Upper lobe of left lung (tissue), 6 donors: ENCODE measurements at regions not wholly inside any gene's neighbourhood (a gene's known extent, or its start where the extent isn't known, plus 50 kb on each side); places are given as distances from the start of the nearest gene placed in this dataset.

ENCODE experiments used
- ATAC-seq, 2 donors: fragments of 200-7000 bp; cut with Tn5 transposase; one replicate each; pipeline ENCODE4 v1.9.1; 2022; ENCODE audit warnings: mild to moderate bottlenecking in 2 of 2, moderate library complexity in 2 of 2; ENCODE audit not compliant: low FRiP score in 2 of 2
- DNase-seq, 2 donors: peaks; one replicate each; pipeline ENCODE4 v3.0.0-alpha.2; 2019 to 2020
- H3K27ac ChIP-seq, 4 donors: fragments of 200-600 bp; sonication (generic); one replicate each; pipeline ENCODE4 v1.5.1; 2016 to 2019
- H3K27me3 ChIP-seq, 4 donors: fragments of 200-600 bp; sonication (generic); one replicate each; pipeline ENCODE4 v1.5.1; 2017 to 2019
- H3K36me3 ChIP-seq, 4 donors: fragments of 200-600 bp; sonication (generic); one replicate each; pipeline ENCODE4 v1.5.1; 2016 to 2019
- H3K4me1 ChIP-seq, 4 donors: fragments of 200-600 bp; sonication (generic); one replicate each; pipeline ENCODE4 v1.5.1; 2018 to 2019
- H3K4me3 ChIP-seq, 4 donors: fragments of 200-600 bp; sonication (generic); one replicate each; pipeline ENCODE4 v1.5.1; 2017 to 2019; ENCODE audit warnings: mild to moderate bottlenecking in 2 of 4, moderate library complexity in 1 of 4
- H3K9me3 ChIP-seq, 4 donors: fragments of 200-600 bp; sonication (generic); one replicate each; pipeline ENCODE4 v1.5.1; 2018 to 2019
- EP300 ChIP-seq, 4 donors: sonication (generic); formaldehyde crosslinking; IDR thresholded peaks; one replicate each; pipeline ENCODE4 v1.5.1; 2017; ENCODE audit warnings: antibody characterized with exemption in 4 of 4, control low read depth in 2 of 4
- POLR2A ChIP-seq, 4 donors: fragments of 450-650 bp; IDR thresholded peaks; one replicate each; pipeline ENCODE4 v1.5.1; 2016 to 2017; ENCODE audit warnings: antibody characterized with exemption in 4 of 4, mild to moderate bottlenecking in 2 of 4
- POLR2AphosphoS5 ChIP-seq, 2 donors: sonication (generic); formaldehyde crosslinking; IDR thresholded peaks; one replicate each; pipeline ENCODE4 v1.5.1; 2017; ENCODE audit warnings: antibody characterized with exemption in 2 of 2
- WGBS, 2 donors: methylation state at CpG; one replicate each; pipeline ENCODE4 v1.1.5; 2017 to 2018; 5-methylcytosine and 5-hydroxymethylcytosine counted together
- TF ChIP-seq, protein P1 (sequence below), 6 experiments: fragments of 450-650 bp in 4 of 6; fragments of 200-600 bp in 2 of 6; sonication (generic) in 2 of 6; IDR thresholded peaks; one replicate each; pipeline ENCODE4 v1.5.1; 2016 to 2019; ENCODE audit warnings: antibody characterized with exemption in 6 of 6
- donor health status: DM: no; HTN: no; CAD: no; lungs with moderate emphysema.
- donor health status: DM: no; HTN: yes; CAD: no; lungs with severe emphysema.

DNA sequence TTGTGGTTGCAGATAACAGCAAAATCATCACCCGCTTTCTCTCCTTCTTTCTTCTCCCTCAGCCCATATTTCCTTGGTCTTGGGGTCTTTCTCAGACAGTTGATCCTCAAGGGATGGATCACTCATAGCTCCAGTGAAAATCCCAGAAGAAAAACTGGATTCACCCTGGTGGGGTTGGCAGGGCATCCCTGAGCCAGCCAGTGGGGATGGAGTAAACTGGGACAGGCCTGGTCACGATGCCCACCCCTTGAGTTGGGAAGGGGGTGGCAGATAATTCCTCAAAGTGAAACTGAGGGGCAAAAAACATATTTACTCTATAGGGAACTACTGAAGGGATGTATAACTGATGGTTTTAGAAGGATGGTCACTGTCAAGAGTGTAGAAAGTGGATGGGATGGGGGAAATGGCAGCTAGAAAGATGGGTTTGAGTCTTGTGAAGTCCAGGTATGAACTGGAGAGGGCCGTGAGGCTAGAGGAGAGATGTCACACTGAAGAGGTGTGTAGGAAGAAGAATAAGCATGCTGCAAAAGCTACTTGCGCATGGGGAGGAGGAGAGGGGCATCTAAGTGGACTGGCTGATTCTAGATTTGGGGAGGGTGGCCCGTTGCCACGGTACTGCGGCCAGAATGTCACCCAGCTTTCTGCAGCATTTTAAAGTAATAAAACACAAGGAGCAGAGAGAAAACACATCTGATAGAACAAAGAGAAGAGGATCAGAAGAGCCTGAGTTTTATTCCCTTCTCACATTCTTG, 162.8 kb downstream of the PJA2 start:
- Histone ChIP-seq H3K36me3 (no peaks in the 10 kb centered on the region), H3K9me3 (peaks cover 6 to 13% (median 10%) of the 10 kb centered on the region in 4 donors), H3K4me1 (no peaks in the 10 kb centered on the region), H3K27me3 (no peaks in the 10 kb centered on the region), H3K27ac (no peak overlapping the region), H3K4me3 (no peak overlapping the region)
- ATAC-seq (no peak), DNase-seq (no peak)
- 93 to 96% methylated on average over 7 of the region's 7 CpGs for WGBS, 2 donors
- TF ChIP-seq POLR2A (IDR thresholded peaks at IDR 0.05) = no peak
- no peak for TF ChIP-seq POLR2AphosphoS5 (IDR thresholded peaks at IDR 0.05)
- TF ChIP-seq EP300 (IDR thresholded peaks at IDR 0.05) = no peak
- TF ChIP-seq, protein P1, sequence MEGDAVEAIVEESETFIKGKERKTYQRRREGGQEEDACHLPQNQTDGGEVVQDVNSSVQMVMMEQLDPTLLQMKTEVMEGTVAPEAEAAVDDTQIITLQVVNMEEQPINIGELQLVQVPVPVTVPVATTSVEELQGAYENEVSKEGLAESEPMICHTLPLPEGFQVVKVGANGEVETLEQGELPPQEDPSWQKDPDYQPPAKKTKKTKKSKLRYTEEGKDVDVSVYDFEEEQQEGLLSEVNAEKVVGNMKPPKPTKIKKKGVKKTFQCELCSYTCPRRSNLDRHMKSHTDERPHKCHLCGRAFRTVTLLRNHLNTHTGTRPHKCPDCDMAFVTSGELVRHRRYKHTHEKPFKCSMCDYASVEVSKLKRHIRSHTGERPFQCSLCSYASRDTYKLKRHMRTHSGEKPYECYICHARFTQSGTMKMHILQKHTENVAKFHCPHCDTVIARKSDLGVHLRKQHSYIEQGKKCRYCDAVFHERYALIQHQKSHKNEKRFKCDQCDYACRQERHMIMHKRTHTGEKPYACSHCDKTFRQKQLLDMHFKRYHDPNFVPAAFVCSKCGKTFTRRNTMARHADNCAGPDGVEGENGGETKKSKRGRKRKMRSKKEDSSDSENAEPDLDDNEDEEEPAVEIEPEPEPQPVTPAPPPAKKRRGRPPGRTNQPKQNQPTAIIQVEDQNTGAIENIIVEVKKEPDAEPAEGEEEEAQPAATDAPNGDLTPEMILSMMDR (IDR thresholded peaks at IDR 0.05) = no peak
